ENCODE measurements at regions not wholly inside any gene's neighbourhood (a gene's known extent, or its start where the extent isn't known, plus 50 kb on each side); places are given as distances from the start of the nearest gene placed in this dataset.

- TF ChIP-seq, protein P1, sequence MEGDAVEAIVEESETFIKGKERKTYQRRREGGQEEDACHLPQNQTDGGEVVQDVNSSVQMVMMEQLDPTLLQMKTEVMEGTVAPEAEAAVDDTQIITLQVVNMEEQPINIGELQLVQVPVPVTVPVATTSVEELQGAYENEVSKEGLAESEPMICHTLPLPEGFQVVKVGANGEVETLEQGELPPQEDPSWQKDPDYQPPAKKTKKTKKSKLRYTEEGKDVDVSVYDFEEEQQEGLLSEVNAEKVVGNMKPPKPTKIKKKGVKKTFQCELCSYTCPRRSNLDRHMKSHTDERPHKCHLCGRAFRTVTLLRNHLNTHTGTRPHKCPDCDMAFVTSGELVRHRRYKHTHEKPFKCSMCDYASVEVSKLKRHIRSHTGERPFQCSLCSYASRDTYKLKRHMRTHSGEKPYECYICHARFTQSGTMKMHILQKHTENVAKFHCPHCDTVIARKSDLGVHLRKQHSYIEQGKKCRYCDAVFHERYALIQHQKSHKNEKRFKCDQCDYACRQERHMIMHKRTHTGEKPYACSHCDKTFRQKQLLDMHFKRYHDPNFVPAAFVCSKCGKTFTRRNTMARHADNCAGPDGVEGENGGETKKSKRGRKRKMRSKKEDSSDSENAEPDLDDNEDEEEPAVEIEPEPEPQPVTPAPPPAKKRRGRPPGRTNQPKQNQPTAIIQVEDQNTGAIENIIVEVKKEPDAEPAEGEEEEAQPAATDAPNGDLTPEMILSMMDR (IDR thresholded peaks at IDR 0.05) = no peak
- H3K4me1 ChIP-seq = no peaks in the 10 kb centered on the region
- H3K4me3 ChIP-seq = no peak overlapping the region
- no peaks in the 10 kb centered on the region for H3K27me3 ChIP-seq
- no peak overlapping the region for H3K27ac ChIP-seq
- no peaks in the 10 kb centered on the region for H3K9me3 ChIP-seq
- DNase-seq (ENCODE audit: low spot score in 2 of 2) = no peak
- no peaks in the 10 kb centered on the region for H3K36me3 ChIP-seq
- intact Hi-C loops (cut with DNase I) = no loop called here
Measured at GRCh38 chr6:165751486-165751885, 88.4 kb upstream of the PDE10A start.

DNA sequence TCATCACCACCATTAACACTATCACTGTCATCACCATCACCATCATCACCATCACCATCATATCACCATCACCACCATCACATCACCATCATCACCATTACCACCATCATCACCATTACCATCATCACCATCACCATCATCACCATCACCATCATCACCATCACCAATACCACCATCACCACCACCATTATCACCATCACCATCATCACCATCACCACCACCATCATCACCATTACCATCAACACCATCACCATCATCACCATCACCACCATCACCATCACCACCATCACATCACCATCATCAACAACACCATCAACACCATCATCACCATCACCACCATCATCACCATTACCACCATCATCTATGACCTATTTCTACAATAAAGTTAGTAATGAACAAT lies 86.1 kb upstream of the PDE10A start:
- H3K36me3 ChIP-seq = no peaks in the 10 kb centered on the region
- intact Hi-C loops (cut with DNase I) = no loop called here
- no peaks in the 10 kb centered on the region for H3K27me3 ChIP-seq
- DNase-seq (ENCODE audit: low spot score in 2 of 2) = no peak
- H3K27ac ChIP-seq = no peak overlapping the region
- H3K9me3 ChIP-seq = no peaks in the 10 kb centered on the region
- no peaks in the 10 kb centered on the region for H3K4me1 ChIP-seq
- TF ChIP-seq, protein P1 (IDR thresholded peaks at IDR 0.05) = no peak
- no peak overlapping the region for H3K4me3 ChIP-seq

GRCh38 chr6:165748390-165748789 lies 85.3 kb upstream of the PDE10A start:
- Histone ChIP-seq H3K36me3 (no peaks in the 10 kb centered on the region), H3K27me3 (no peaks in the 10 kb centered on the region), H3K4me1 (no peaks in the 10 kb centered on the region), H3K4me3 (no peak overlapping the region), H3K9me3 (no peaks in the 10 kb centered on the region), H3K27ac (no peak overlapping the region)
- intact Hi-C loops (cut with DNase I) = no loop called here
- DNase-seq (ENCODE audit: low spot score in 2 of 2) = no peak
- TF ChIP-seq, protein P1 (IDR thresholded peaks at IDR 0.05) = no peak

DNA sequence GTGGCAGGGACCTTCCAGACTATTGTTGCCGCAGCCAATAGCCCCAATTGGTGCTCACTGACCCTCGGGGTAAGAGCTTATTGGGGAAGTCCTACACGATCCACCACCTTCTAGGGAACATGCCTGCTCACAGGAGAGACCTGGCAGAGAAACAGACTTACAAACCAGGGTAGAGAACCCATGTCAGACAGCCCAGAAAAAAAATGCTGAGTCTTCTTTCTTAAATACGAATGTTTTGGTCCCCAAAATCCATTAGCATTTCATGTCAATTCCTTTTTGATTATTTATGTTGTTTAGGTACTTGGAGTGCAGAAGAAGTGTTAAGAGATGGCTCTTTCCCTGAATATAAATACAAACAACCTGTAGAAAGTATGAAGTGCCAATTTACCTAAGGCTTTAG lies 84.9 kb upstream of the PDE10A start:
- no peak for DNase-seq (ENCODE audit: low spot score in 2 of 2)
- TF ChIP-seq, protein P1 (IDR thresholded peaks at IDR 0.05) = no peak
- Histone ChIP-seq H3K9me3 (no peaks in the 10 kb centered on the region), H3K36me3 (no peaks in the 10 kb centered on the region), H3K27me3 (no peaks in the 10 kb centered on the region), H3K4me3 (no peak overlapping the region), H3K27ac (no peak overlapping the region), H3K4me1 (no peaks in the 10 kb centered on the region)
- intact Hi-C loops (cut with DNase I) = no loop called here

DNA sequence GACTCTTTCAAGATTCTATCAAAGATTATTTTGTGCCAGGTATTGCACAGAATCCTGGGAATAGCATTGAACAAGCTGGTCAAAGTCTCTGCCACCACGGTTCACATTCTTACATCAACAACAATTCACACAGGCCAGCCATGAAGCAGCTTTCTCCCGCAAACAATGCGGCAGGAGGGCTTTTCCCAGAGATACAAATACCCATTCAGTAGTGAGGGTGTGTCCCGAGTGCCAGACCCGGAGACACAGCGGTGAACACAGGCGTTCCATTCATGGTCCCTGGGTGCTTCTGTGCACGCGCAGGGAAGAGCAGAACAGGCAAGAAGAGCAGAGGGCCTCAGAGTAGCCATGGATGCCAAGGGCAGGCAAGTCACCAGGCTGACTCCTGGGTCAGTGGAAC lies 83.3 kb upstream of the PDE10A start:
- Histone ChIP-seq H3K9me3 (no peaks in the 10 kb centered on the region), H3K27me3 (no peaks in the 10 kb centered on the region), H3K36me3 (no peaks in the 10 kb centered on the region), H3K4me3 (no peak overlapping the region), H3K27ac (no peak overlapping the region), H3K4me1 (no peaks in the 10 kb centered on the region)
- no peak for DNase-seq (ENCODE audit: low spot score in 2 of 2)
- TF ChIP-seq, protein P1 (IDR thresholded peaks at IDR 0.05) = no peak
- intact Hi-C loops (cut with DNase I) = no loop called here

DNA sequence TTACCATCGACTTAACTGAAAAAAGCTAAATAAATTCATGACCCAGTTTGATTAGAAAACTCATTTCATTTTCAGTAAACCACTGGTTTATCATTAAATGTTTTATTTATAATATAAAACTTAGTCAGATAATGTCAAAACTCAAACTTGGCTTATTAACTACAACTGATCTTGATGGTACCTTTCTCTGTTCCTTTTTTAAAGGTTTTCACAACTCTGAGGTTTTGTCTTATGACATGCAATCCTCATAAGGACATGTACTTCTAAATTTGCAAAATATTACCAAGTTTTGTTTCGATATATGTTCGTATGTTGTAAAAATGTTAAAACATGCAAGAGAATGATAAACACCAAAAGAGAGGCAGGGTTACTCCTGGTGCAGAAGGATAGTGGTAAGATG lies 82.5 kb upstream of the PDE10A start:
- H3K9me3 ChIP-seq = no peaks in the 10 kb centered on the region
- H3K4me3 ChIP-seq = no peak overlapping the region
- H3K27ac ChIP-seq = no peak overlapping the region
- no peaks in the 10 kb centered on the region for H3K4me1 ChIP-seq
- no peak for DNase-seq (ENCODE audit: low spot score in 2 of 2)
- intact Hi-C loops (cut with DNase I) = no loop called here
- H3K36me3 ChIP-seq = no peaks in the 10 kb centered on the region
- no peaks in the 10 kb centered on the region for H3K27me3 ChIP-seq
- TF ChIP-seq, protein P1 (IDR thresholded peaks at IDR 0.05) = no peak

Data from ascending aorta (tissue), 2 donors.